ENCODE measurements at regions not wholly inside any gene's neighbourhood (a gene's known extent, or its start where the extent isn't known, plus 50 kb on each side); places are given as distances from the start of the nearest gene placed in this dataset.
"Not testable (repeated sequence)": the region's sequence is repeated elsewhere in the genome, so short reads cannot be mapped to it uniquely, and the experiment has no call there.

- ChIA-PET POLR2A (no interaction called here), CTCF (interaction anchor here (0.6 to 4.3 kb wide), 11 partner anchors 8 to 854 kb away, joined by 3 to 14 read pairs (median 3); no protein-coding TSS in a partner anchor)
- no peak overlapping the region for H3K4me3 ChIP-seq (ENCODE audit: low read depth, low read length)
- peak; percentile 69 for TF ChIP-seq CTCF (IDR thresholded peaks at IDR 0.05; ENCODE audit: insufficient read depth, low read length, missing control alignments)
- no peak for DNase-seq (ENCODE audit: low read depth, low spot score)
These were observed 452.3 kb downstream of the RAB38 start for GRCh38 chr11:87722756-87723565.

- POLR2A ChIA-PET = no interaction called here
These were observed 455.7 kb downstream of the RAB38 start for GRCh38 chr11:87719326-87720073.

GRCh38 chr11:87712802-87713202, 462.4 kb downstream of the RAB38 start:
- H3K4me3 ChIP-seq (ENCODE audit: low read depth, low read length) = no peak overlapping the region
- POLR2A ChIA-PET = no interaction called here
- CTCF ChIA-PET = interaction anchor here (2.0 kb wide), 1 partner anchor 11 kb away, joined by 7 read pairs; no protein-coding TSS in a partner anchor
- DNase-seq (ENCODE audit: low read depth, low spot score) = no peak
- no peak for TF ChIP-seq CTCF (IDR thresholded peaks at IDR 0.05; ENCODE audit: insufficient read depth, low read length, missing control alignments)

More at GRCh38 chr11:87719326-87720073, 455.7 kb downstream of the RAB38 start:
- no peak for TF ChIP-seq CTCF (IDR thresholded peaks at IDR 0.05; ENCODE audit: insufficient read depth, low read length, missing control alignments)
- no peak overlapping the region for H3K4me3 ChIP-seq (ENCODE audit: low read depth, low read length)
- CTCF ChIA-PET = interaction anchor here (1.1 kb wide), 1 partner anchor 255 kb away, joined by 3 read pairs; no protein-coding TSS in a partner anchor
- no peak for DNase-seq (ENCODE audit: low read depth, low spot score)

GRCh38 chr11:87712391-87712790, 462.9 kb downstream of the RAB38 start:
- no peak for TF ChIP-seq CTCF (IDR thresholded peaks at IDR 0.05; ENCODE audit: insufficient read depth, low read length, missing control alignments)
- no peak for DNase-seq (ENCODE audit: low read depth, low spot score)
- CTCF ChIA-PET = interaction anchor here (2.0 kb wide), 1 partner anchor 11 kb away, joined by 7 read pairs; no protein-coding TSS in a partner anchor
- no peak overlapping the region for H3K4me3 ChIP-seq (ENCODE audit: low read depth, low read length)
- POLR2A ChIA-PET = no interaction called here

- CTCF ChIA-PET; DNase-seq (ENCODE audit: low read depth, low spot score); POLR2A ChIA-PET; H3K4me3 ChIP-seq (ENCODE audit: low read depth, low read length): not testable (repeated sequence)
These were observed 471.7 kb downstream of the RAB38 start for GRCh38 chr11:87703589-87703988.

GRCh38 chr11:87675993-87676392, 499.2 kb downstream of the RAB38 start:
- no peak for TF ChIP-seq CTCF (IDR thresholded peaks at IDR 0.05; ENCODE audit: insufficient read depth, low read length, missing control alignments)
- H3K4me3 ChIP-seq (ENCODE audit: low read depth, low read length) = no peak overlapping the region
- ChIA-PET POLR2A (no interaction called here), CTCF (no interaction called here)
- no peak for DNase-seq (ENCODE audit: low read depth, low spot score)

Measured in AG04449 (cell line).